Esophagus muscularis mucosa (tissue), 4 donors: ENCODE measurements at regions not wholly inside any gene's neighbourhood (a gene's known extent, or its start where the extent isn't known, plus 50 kb on each side); places are given as distances from the start of the nearest gene placed in this dataset.

Experiments used
- DNase-seq: peaks from one replicate; pipeline ENCODE4 v3.0.0-alpha.2; 2017; ENCODE audit errors: extremely low spot score
- H3K27ac ChIP-seq, 4 donors: fragments of 200-600 bp; sonication (generic); replicated peaks in 1 of 4; 1 replicate in 3 of 4; 2 replicates in 1 of 4; pipeline ENCODE4 v1.5.1; 2016 to 2019; ENCODE audit warnings: mild to moderate bottlenecking in 1 of 4
- H3K27me3 ChIP-seq, 4 donors: fragments of 200-600 bp; sonication (generic); one replicate each; pipeline versions ENCODE4 v1.5.1 to v1.6.0; 2016 to 2019
- H3K36me3 ChIP-seq, 4 donors: fragments of 200-600 bp; sonication (generic); one replicate each; pipeline ENCODE4 v1.5.1; 2016 to 2019
- H3K4me1 ChIP-seq, 4 donors: fragments of 200-600 bp; sonication (generic); one replicate each; pipeline ENCODE4 v1.5.1; 2016 to 2019
- H3K4me3 ChIP-seq, 4 donors: fragments of 200-600 bp; sonication (generic); 1 replicate in 2 of 4; 2 replicates in 2 of 4; pipeline ENCODE4 v1.5.1; 2016 to 2019; ENCODE audit warnings: mild to moderate bottlenecking in 4 of 4, moderate library complexity in 1 of 4
- H3K9me3 ChIP-seq, 4 donors: fragments of 200-600 bp; sonication (generic); 1 replicate in 3 of 4; 2 replicates in 1 of 4; pipeline ENCODE4 v1.5.1; 2016 to 2019
- CTCF ChIP-seq, 3 experiments: fragments of 200-600 bp in 2 of 3; fragments of 450-650 bp in 1 of 3; sonication (generic) in 2 of 3; IDR thresholded peaks; one replicate each; pipeline ENCODE4 v1.5.1; 2017 to 2019; ENCODE audit warnings: antibody characterized with exemption in 3 of 3, mild to moderate bottlenecking in 2 of 3, moderate library complexity in 1 of 3
- EP300 ChIP-seq: sonication (generic); formaldehyde crosslinking; IDR thresholded peaks from one replicate; pipeline ENCODE4 v1.6.1; 2017; ENCODE audit warnings: antibody characterized with exemption
- POLR2A ChIP-seq: fragments of 450-650 bp; IDR thresholded peaks from one replicate; pipeline ENCODE4 v1.6.1; 2017; ENCODE audit warnings: antibody characterized with exemption, moderate library complexity, mild to moderate bottlenecking, low read depth
- POLR2AphosphoS5 ChIP-seq, 2 donors: sonication (generic); formaldehyde crosslinking; IDR thresholded peaks; one replicate each; pipeline ENCODE4 v1.6.1; 2017; ENCODE audit warnings: antibody characterized with exemption in 2 of 2
- WGBS: methylation state at CpG from one replicate; pipeline ENCODE4 v1.1.5; 2018; 5-methylcytosine and 5-hydroxymethylcytosine counted together
- intact Hi-C: fragments of 100-400 bp; cut with DNase I; formaldehyde crosslinking; loops from one replicate; pipeline ENCODE4 v1.15.1; 2023

- WGBS: 70% methylated on average over 4 of the region's 4 CpGs
- peaks cover 0 to 97% (median 13%) of the 10 kb centered on the region in 4 donors for H3K27me3 ChIP-seq
- no peak for TF ChIP-seq CTCF (IDR thresholded peaks at IDR 0.05)
- no peak for TF ChIP-seq POLR2A
- no peak for TF ChIP-seq POLR2AphosphoS5 (IDR thresholded peaks at IDR 0.05)
- no peak for TF ChIP-seq EP300
- no peak overlapping the region for H3K4me3 ChIP-seq
- H3K27ac ChIP-seq: no peak overlapping the region
- no peaks in the 10 kb centered on the region for H3K36me3 ChIP-seq
- no peak for DNase-seq
- intact Hi-C loops: no loop called here
- no peaks in the 10 kb centered on the region for H3K9me3 ChIP-seq
- H3K4me1 ChIP-seq: peaks cover 0 to 11% (median 8%) of the 10 kb centered on the region in 4 donors
Measured at GRCh38 chr4:8703401-8703696, 110.8 kb downstream of the CPZ start.

GRCh38 chr4:8702516-8703400 lies 110.2 kb downstream of the CPZ start:
- intact Hi-C loops: no loop called here
- H3K4me1 ChIP-seq: peaks cover 0 to 11% (median 8%) of the 10 kb centered on the region in 4 donors
- H3K27ac ChIP-seq: no peak overlapping the region
- H3K4me3 ChIP-seq: no peak overlapping the region
- no peak for DNase-seq
- H3K27me3 ChIP-seq: peaks cover 0 to 98% (median 13%) of the 10 kb centered on the region in 4 donors
- H3K36me3 ChIP-seq: no peaks in the 10 kb centered on the region
- H3K9me3 ChIP-seq: peaks cover 0 to 2% (median 0%) of the 10 kb centered on the region in 4 donors
- 84% methylated on average over 15 of the region's 15 CpGs for WGBS
- TF ChIP-seq POLR2AphosphoS5 (IDR thresholded peaks at IDR 0.05) (no peak), EP300 (no peak), CTCF (IDR thresholded peaks at IDR 0.05) (no peak), POLR2A (no peak)

- Histone ChIP-seq H3K4me1 (peaks cover 0 to 11% (median 8%) of the 10 kb centered on the region in 4 donors), H3K27me3 (peaks cover 0 to 97% (median 13%) of the 10 kb centered on the region in 4 donors), H3K9me3 (peaks cover 0 to 7% (median 2%) of the 10 kb centered on the region in 4 donors), H3K36me3 (no peaks in the 10 kb centered on the region), H3K4me3 (no peak overlapping the region), H3K27ac (no peak overlapping the region)
- 66% methylated on average over 10 of the region's 10 CpGs for WGBS
- TF ChIP-seq POLR2AphosphoS5 (IDR thresholded peaks at IDR 0.05): no peak
- TF ChIP-seq EP300: no peak
- no peak for TF ChIP-seq POLR2A
- no peak for TF ChIP-seq CTCF (IDR thresholded peaks at IDR 0.05)
- intact Hi-C loops: no loop called here
- no peak for DNase-seq
Measured at GRCh38 chr4:8702020-8702495, 109.5 kb downstream of the CPZ start.

GRCh38 chr4:8701126-8702019 lies 108.8 kb downstream of the CPZ start:
- peaks cover 0 to 11% (median 8%) of the 10 kb centered on the region in 4 donors for H3K4me1 ChIP-seq
- 72% methylated on average over 18 of the region's 22 CpGs for WGBS
- no peak overlapping the region for H3K4me3 ChIP-seq
- no peaks in the 10 kb centered on the region for H3K36me3 ChIP-seq
- H3K27ac ChIP-seq: no peak overlapping the region
- TF ChIP-seq EP300 (no peak), POLR2A (no peak), CTCF (IDR thresholded peaks at IDR 0.05) (no peak), POLR2AphosphoS5 (IDR thresholded peaks at IDR 0.05) (no peak)
- peaks cover 0 to 7% (median 2%) of the 10 kb centered on the region in 4 donors for H3K9me3 ChIP-seq
- peaks cover 0 to 97% (median 13%) of the 10 kb centered on the region in 4 donors for H3K27me3 ChIP-seq
- no peak for DNase-seq
- intact Hi-C loops: no loop called here
